HCT116 (cell line): ENCODE measurements at regions not wholly inside any gene's neighbourhood (a gene's known extent, or its start where the extent isn't known, plus 50 kb on each side); places are given as distances from the start of the nearest gene placed in this dataset.

Source experiments
- ATAC-seq: fragments of 200-7000 bp; cut with Tn5 transposase; 2 replicates; pipeline ENCODE4 v1.9.1; 2020; ENCODE audit warnings: mild to moderate bottlenecking, moderate library complexity
- BruUV-seq: library from RNA; stranded (reverse); fragments of 400-500 nt; replicated peaks from 2 replicates; lab custom pipeline; 2021; lab: Mats Ljungman, UMichigan
- CTCF ChIA-PET: fragments of 300-600 bp; sonication (Branson Sonifier 250); formaldehyde crosslinking; loops from one replicate; lab custom pipeline; 2021; ENCODE audit warnings: antibody characterized with exemption; lab: Charles Lee
- POLR2A ChIA-PET: fragments of 300-600, 350-600 bp; sonication (Branson Sonifier 250); formaldehyde crosslinking; loops from one replicate; lab custom pipeline; 2021; ENCODE audit warnings: antibody characterized with exemption; lab: Charles Lee
- RAD21 ChIA-PET, 2 experiments: fragments of 300-600 bp; sonication (Branson Sonifier 250); formaldehyde crosslinking; loops; one replicate each; lab custom pipeline; 2023; ENCODE audit warnings: low total read pairs in 2 of 2; ENCODE audit not compliant: uncharacterized antibody in 2 of 2, unreplicated experiment in 2 of 2, low non-redundant PET in 1 of 2; lab: Charles Lee
- DNase-seq: peaks from one replicate; pipeline ENCODE4 v3.0.0-alpha.2; 2010; ENCODE audit warnings: low read depth, low spot score
- H2AFZ ChIP-seq: fragments of 200-600 bp; shearing (Covaris generic), sonication (generic); 2 replicates; pipeline ENCODE4 v1.6.1; 2017; ENCODE audit warnings: low read depth, mixed run types, mixed read lengths, antibody characterized with exemption, low read length; ENCODE audit not compliant: poor library complexity, severe bottlenecking
- H3K27ac ChIP-seq: 2 replicates; pipeline ENCODE4 v1.5.1; 2012; ENCODE audit warnings: low read depth, low read length
- H3K27me3 ChIP-seq: fragments of 200-600 bp; sonication (generic); 2 replicates; pipeline ENCODE4 v1.6.1; 2016; ENCODE audit warnings: mixed run types, low read length, mixed read lengths; ENCODE audit not compliant: insufficient read depth
- H3K36me3 ChIP-seq, 2 experiments: fragments of 200-500 bp in 1 of 2; fragments of 200-600 bp in 1 of 2; sonication (Bioruptor generic) in 1 of 2; sonication (generic) in 1 of 2; 2 replicates each; pipeline versions ENCODE4 v1.5.1 to v1.6.1; 2014 to 2016; ENCODE audit warnings: low read length in 2 of 2, inconsistent platforms in 1 of 2, mixed read lengths in 1 of 2, mixed run types in 1 of 2; ENCODE audit not compliant: insufficient read depth in 2 of 2, control insufficient read depth in 1 of 2
- H3K4me1 ChIP-seq, 2 experiments: fragments of 200-600 bp in 1 of 2; sonication (generic) in 1 of 2; 2 replicates each; pipeline versions ENCODE4 v1.5.1 to v1.6.1; 2012 to 2017; ENCODE audit warnings: low read length in 2 of 2, inconsistent platforms in 1 of 2, mild to moderate bottlenecking in 1 of 2, mixed read lengths in 1 of 2, mixed run types in 1 of 2, moderate library complexity in 1 of 2; ENCODE audit not compliant: insufficient read depth in 2 of 2, control insufficient read depth in 1 of 2
- H3K4me2 ChIP-seq: fragments of 200-600 bp; sonication (generic); 2 replicates; pipeline ENCODE4 v1.6.1; 2017; ENCODE audit warnings: mixed run types, low read length, mixed read lengths
- H3K4me3 ChIP-seq, 2 experiments: fragments of 200-600 bp in 1 of 2; sonication (generic) in 1 of 2; replicated peaks in 1 of 2; 2 replicates each; pipeline ENCODE4 v1.5.1; 2011 to 2016; ENCODE audit warnings: low read length in 2 of 2, control low read depth in 1 of 2, low read depth in 1 of 2, mild to moderate bottlenecking in 1 of 2, mixed read lengths in 1 of 2, mixed run types in 1 of 2
- H3K79me2 ChIP-seq: fragments of 200-600 bp; sonication (generic); 2 replicates; pipeline ENCODE4 v1.6.1; 2017; ENCODE audit warnings: mild to moderate bottlenecking, mixed run types, low read length, moderate library complexity, mixed read lengths; ENCODE audit not compliant: insufficient read depth
- H3K9ac ChIP-seq: fragments of 200-600 bp; sonication (generic); 2 replicates; pipeline ENCODE4 v1.6.1; 2016; ENCODE audit warnings: low read length, mixed read lengths
- H3K9me2 ChIP-seq: fragments of 200-600 bp; sonication (generic), shearing (Covaris generic); 2 replicates; pipeline ENCODE4 v1.6.1; 2017; ENCODE audit warnings: mixed run types, mild to moderate bottlenecking, moderate library complexity; ENCODE audit not compliant: insufficient read depth
- H3K9me3 ChIP-seq, 2 experiments: fragments of 200-500 bp in 1 of 2; fragments of 200-600 bp in 1 of 2; sonication (Bioruptor generic) in 1 of 2; sonication (generic) in 1 of 2; 2 replicates each; pipeline ENCODE4 v1.6.1; 2014 to 2017; ENCODE audit warnings: low read length in 2 of 2, mixed read lengths in 2 of 2, inconsistent platforms in 1 of 2, low read depth in 1 of 2, mild to moderate bottlenecking in 1 of 2, mixed run types in 1 of 2, moderate library complexity in 1 of 2; ENCODE audit not compliant: control insufficient read depth in 1 of 2, insufficient read depth in 1 of 2
- H4K20me1 ChIP-seq: fragments of 200-600 bp; sonication (generic), shearing (Covaris generic); 2 replicates; pipeline ENCODE4 v1.6.1; 2017; ENCODE audit warnings: mixed run types, mild to moderate bottlenecking, moderate library complexity; ENCODE audit not compliant: insufficient read depth
- CEBPB ChIP-seq: IDR thresholded peaks from 2 replicates; pipeline ENCODE4 v1.6.1; 2012; ENCODE audit warnings: low read depth
- EGR1 ChIP-seq: IDR thresholded peaks from 2 replicates; pipeline ENCODE4 v1.6.1; 2012; ENCODE audit warnings: low read depth
- ELF1 ChIP-seq: IDR thresholded peaks from 2 replicates; pipeline ENCODE4 v1.6.1; 2012; ENCODE audit warnings: low read depth, borderline replicate concordance
- FOSL1 ChIP-seq: IDR thresholded peaks from 2 replicates; pipeline ENCODE4 v1.6.1; 2012; ENCODE audit warnings: low read depth
- JUND ChIP-seq: IDR thresholded peaks from 2 replicates; pipeline ENCODE4 v1.6.1; 2012
- SIN3A ChIP-seq: IDR thresholded peaks from 2 replicates; pipeline ENCODE4 v1.6.1; 2012; ENCODE audit warnings: low read depth
- SP1 ChIP-seq: IDR thresholded peaks from 2 replicates; pipeline ENCODE4 v1.6.1; 2012; ENCODE audit warnings: low read depth
- TCF7L2 ChIP-seq: IDR thresholded peaks from 2 replicates; pipeline ENCODE4 v1.7.0; 2011; ENCODE audit warnings: borderline replicate concordance, inconsistent platforms; ENCODE audit not compliant: insufficient read depth, insufficient read length; ENCODE audit errors: extremely low read depth
- YY1 ChIP-seq: IDR thresholded peaks from 2 replicates; pipeline ENCODE4 v1.6.1; 2011; ENCODE audit warnings: low read length, low read depth, moderate library complexity, mild to moderate bottlenecking; ENCODE audit not compliant: insufficient replicate concordance; ENCODE audit errors: extremely low read depth
- intact Hi-C: fragments of 100-400 bp; cut with micrococcal nuclease; formaldehyde crosslinking; loops from 2 replicates; pipeline ENCODE4 v1.10.0; 2022
- TF ChIP-seq, protein P1 (sequence below): IDR thresholded peaks from 2 replicates; pipeline ENCODE4 v1.6.1; 2011; ENCODE audit warnings: mild to moderate bottlenecking, low read length, moderate library complexity; ENCODE audit not compliant: insufficient replicate concordance; ENCODE audit errors: extremely low read depth
- TF ChIP-seq, protein P2 (sequence below): IDR thresholded peaks from 2 replicates; pipeline ENCODE4 v1.6.1; 2012
- TF ChIP-seq, protein P3 (sequence below): IDR thresholded peaks from 2 replicates; pipeline ENCODE4 v1.6.1; 2012
- TF ChIP-seq, protein P4 (sequence below), 3 experiments: fragments of 200-600 bp in 1 of 3; sonication (generic) in 1 of 3; IDR thresholded peaks in 2 of 3; conservative IDR thresholded peaks in 1 of 3; 2 replicates each; pipeline ENCODE4 v1.5.1; 2012 to 2017; ENCODE audit warnings: low read depth in 2 of 3, low read length in 2 of 3, antibody characterized with exemption in 1 of 3, borderline replicate concordance in 1 of 3, control low read depth in 1 of 3, mild to moderate bottlenecking in 1 of 3, mixed read lengths in 1 of 3, mixed run types in 1 of 3, moderate library complexity in 1 of 3; ENCODE audit not compliant: insufficient read depth in 1 of 3

DNA sequence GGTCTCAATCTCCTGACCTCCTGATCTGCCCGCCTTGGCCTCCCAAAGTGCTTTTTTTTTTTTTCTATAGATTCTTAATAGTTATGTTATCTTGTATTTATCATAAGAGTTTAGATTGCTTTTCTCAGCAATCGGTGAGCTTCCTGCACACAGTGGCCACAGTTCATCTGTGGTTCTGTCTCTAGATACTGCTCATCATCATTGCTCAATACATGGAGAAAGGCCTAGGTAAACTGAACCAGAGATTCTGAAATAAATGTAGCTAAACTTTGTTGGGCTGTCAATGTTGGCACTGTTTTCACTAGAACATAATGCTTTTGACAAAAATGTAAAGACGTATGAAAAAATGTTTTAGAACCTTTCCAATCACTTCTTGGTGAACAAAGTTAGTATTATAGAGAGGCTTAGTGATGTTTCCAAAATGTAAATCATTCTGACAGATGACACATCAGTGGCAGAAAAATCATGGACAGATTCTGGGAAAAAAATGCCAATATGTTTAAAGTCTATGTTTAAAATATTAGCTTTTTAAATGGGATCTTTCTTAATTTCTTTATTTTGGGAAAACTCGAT, 50.0 kb upstream of the LIMCH1 start:
- Histone ChIP-seq H3K4me2 (no peak overlapping the region), H3K79me2 (no peaks in the 10 kb centered on the region)
- TF ChIP-seq EGR1, result no peak
- TF ChIP-seq, protein P1, sequence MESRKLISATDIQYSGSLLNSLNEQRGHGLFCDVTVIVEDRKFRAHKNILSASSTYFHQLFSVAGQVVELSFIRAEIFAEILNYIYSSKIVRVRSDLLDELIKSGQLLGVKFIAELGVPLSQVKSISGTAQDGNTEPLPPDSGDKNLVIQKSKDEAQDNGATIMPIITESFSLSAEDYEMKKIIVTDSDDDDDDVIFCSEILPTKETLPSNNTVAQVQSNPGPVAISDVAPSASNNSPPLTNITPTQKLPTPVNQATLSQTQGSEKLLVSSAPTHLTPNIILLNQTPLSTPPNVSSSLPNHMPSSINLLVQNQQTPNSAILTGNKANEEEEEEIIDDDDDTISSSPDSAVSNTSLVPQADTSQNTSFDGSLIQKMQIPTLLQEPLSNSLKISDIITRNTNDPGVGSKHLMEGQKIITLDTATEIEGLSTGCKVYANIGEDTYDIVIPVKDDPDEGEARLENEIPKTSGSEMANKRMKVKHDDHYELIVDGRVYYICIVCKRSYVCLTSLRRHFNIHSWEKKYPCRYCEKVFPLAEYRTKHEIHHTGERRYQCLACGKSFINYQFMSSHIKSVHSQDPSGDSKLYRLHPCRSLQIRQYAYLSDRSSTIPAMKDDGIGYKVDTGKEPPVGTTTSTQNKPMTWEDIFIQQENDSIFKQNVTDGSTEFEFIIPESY, result no peak
- no peak for TF ChIP-seq SP1
- TF ChIP-seq, protein P2, sequence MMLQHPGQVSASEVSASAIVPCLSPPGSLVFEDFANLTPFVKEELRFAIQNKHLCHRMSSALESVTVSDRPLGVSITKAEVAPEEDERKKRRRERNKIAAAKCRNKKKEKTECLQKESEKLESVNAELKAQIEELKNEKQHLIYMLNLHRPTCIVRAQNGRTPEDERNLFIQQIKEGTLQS, result no peak
- TF ChIP-seq CEBPB, result no peak
- TF ChIP-seq, protein P3, sequence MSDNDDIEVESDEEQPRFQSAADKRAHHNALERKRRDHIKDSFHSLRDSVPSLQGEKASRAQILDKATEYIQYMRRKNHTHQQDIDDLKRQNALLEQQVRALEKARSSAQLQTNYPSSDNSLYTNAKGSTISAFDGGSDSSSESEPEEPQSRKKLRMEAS, result no peak
- TF ChIP-seq JUND, result no peak
- TF ChIP-seq ELF1, result no peak
- TF ChIP-seq, protein P4, sequence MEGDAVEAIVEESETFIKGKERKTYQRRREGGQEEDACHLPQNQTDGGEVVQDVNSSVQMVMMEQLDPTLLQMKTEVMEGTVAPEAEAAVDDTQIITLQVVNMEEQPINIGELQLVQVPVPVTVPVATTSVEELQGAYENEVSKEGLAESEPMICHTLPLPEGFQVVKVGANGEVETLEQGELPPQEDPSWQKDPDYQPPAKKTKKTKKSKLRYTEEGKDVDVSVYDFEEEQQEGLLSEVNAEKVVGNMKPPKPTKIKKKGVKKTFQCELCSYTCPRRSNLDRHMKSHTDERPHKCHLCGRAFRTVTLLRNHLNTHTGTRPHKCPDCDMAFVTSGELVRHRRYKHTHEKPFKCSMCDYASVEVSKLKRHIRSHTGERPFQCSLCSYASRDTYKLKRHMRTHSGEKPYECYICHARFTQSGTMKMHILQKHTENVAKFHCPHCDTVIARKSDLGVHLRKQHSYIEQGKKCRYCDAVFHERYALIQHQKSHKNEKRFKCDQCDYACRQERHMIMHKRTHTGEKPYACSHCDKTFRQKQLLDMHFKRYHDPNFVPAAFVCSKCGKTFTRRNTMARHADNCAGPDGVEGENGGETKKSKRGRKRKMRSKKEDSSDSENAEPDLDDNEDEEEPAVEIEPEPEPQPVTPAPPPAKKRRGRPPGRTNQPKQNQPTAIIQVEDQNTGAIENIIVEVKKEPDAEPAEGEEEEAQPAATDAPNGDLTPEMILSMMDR (IDR thresholded peaks at IDR 0.05 in 2 of 3, conservative IDR thresholded peaks at IDR 0.05 in 1 of 3; ENCODE audit: borderline replicate concordance in 1 of 3, insufficient read depth in 1 of 3, low read depth in 2 of 3, low read length in 2 of 3), result no peak
- TF ChIP-seq SIN3A, result no peak
- no peak for TF ChIP-seq TCF7L2
- TF ChIP-seq FOSL1, result no peak
- no peak for TF ChIP-seq YY1
- TF ChIP-seq, all 23 proteins: peak for 0
- intact Hi-C loops, result no loop called here
- Histone ChIP-seq H3K9me2 (no peaks in the 10 kb centered on the region), H3K9me3 (no peaks in the 10 kb centered on the region), H4K20me1 (no peaks in the 10 kb centered on the region), H3K4me1 (no peaks in the 10 kb centered on the region), H3K36me3 (no peaks in the 10 kb centered on the region), H3K27me3 (no peaks in the 10 kb centered on the region), H2AFZ (no peak overlapping the region), H3K9ac (no peak overlapping the region), H3K4me3 (no peak overlapping the region), H3K27ac (no peak overlapping the region)
- ChIA-PET RAD21 (no interaction called here), POLR2A (no interaction called here), CTCF (no interaction called here)
- ATAC-seq, result no peak
- BruUV-seq, result no TSS peak
- no peak for DNase-seq
